Fibroblast of skin of left biceps (primary cell): ENCODE measurements at regions not wholly inside any gene's neighbourhood (a gene's known extent, or its start where the extent isn't known, plus 50 kb on each side); places are given as distances from the start of the nearest gene placed in this dataset.

Experiments used
- DNase-seq, 2 experiments: peaks; one replicate each; pipeline ENCODE4 v3.0.0-alpha.2; 2013; ENCODE audit warnings: low read depth in 2 of 2

DNA sequence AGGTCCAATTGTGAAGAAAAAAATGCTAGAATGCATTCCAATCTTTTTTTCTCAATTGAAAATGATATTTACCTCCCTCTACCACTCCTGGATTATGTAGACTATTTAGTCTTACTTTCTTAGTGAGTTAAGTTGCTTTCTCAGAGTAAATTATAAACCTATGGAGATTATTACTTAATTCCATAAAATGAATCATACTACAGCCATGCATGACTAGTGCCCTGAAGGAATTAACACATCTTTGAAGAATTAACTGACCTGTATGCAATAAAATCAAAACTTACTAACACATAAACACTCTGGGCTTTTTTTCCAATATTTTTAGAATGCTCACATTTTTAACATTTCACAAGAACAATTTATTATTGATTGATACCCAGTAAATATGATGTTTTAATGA, 379.4 kb upstream of the DACH1 start:
- DNase-seq = no peak

DNA sequence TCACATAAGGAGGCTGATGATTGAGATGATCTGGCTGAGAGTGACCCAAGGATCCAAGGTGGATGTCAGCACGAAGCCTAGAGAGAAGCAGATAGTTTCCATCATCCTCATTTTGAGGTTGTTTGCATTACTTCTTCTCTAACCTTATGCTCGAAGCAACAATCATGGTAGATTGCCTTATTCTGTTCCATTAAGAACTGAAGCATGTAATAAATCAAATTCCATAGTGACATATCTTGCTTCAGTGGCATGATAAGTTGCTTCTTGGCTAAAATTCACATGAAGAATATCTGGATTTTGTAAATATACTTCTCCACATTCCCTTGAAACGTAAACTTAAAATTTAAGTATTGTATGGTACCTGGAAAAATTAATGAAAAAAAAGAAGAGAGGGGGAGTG, 377.8 kb upstream of the DACH1 start:
- no peak for DNase-seq

DNA sequence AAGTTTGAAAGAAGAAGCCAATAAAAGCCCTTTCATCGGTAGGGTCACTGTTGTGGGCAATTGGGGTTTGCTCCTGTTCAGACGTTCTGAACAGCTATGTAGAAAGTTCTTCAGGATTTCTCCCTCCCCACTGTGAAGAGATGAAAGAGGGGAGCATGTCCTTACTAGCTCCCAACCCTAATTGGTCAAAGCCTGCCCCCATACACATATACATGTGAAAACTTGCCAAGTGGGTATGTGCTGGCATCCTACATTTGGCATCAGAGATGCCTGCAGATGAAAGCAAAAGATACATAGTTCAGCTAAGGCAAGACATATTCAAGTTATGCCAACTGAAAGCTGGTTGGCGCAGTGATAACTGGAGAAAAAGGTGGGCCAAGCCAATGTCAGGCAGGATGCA, 363.1 kb upstream of the DACH1 start:
- no peak for DNase-seq

GRCh38 chr13:72229067-72229466, 362.1 kb upstream of the DACH1 start:
- no peak for DNase-seq

- no peak for DNase-seq
These were observed 354.4 kb upstream of the DACH1 start for GRCh38 chr13:72221276-72221962.

GRCh38 chr13:72218966-72219365, 352.0 kb upstream of the DACH1 start:
- no peak for DNase-seq

GRCh38 chr13:72217142-72217541, 350.1 kb upstream of the DACH1 start:
- no peak for DNase-seq

DNA sequence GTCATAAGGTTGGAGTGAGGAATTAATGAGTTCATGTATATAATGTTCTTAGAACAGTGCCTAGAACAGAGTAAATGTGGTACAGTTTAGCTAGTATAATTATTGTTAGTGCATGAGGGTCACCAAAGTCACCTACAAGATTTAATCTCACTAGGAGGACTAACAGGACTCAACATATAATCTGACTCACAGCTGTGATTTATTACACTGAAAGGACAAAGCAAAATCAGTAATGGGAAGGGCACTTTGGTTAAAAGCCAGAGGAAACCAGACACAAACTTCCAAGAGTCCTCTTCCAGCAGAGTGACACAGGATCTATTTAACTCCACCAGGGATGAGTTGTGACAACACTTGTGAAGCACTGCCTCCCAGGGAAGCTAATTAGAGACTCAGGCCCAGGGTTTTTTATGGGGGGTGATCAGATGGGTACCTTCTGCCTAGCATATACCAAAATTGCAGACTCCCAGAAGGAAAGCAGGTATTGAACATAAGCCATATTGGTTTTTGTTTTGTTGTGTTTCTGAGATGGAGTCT, 341.2 kb upstream of the DACH1 start:
- no peak for DNase-seq

DNA sequence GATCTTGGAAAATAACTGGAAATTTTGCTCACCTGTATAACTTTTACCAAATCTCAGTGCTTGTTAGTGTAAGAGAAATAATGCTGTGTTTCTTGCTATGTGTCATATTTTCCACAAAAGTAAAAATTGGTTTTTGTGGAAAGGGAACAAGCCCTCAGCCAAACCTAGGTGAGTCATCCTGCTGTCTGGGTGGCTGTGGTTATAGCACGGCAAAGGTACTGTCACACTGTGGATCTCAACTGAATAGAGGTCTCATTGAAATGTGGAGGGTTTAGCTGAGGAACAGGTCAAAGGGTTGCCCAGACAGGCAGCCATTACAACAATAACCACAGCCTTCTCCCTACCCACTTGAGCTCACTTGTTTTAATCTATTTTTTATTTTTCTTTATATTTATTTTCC, 338.8 kb upstream of the DACH1 start:
- no peak for DNase-seq

GRCh38 chr13:72204291-72204690, 337.3 kb upstream of the DACH1 start:
- no peak for DNase-seq

DNA sequence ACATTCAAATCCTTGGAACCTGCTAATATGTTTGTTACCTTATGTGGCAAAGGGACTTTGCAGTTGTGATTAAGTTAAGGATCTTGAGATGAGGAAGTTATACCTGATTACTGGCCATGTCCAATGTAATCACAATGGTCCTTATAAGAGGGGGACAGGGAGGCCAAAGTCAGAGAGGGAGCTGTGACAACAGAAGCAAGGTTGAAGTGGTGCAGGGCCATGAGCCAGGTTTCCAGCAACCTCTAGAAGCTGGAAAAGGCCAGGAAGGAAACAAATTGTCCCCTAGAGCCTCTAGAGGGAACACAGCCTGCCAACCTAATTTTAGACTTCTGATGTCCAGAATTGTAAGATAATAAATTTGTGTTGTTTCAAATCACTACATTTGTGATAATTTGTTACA, 334.7 kb upstream of the DACH1 start:
- DNase-seq = no peak

DNA sequence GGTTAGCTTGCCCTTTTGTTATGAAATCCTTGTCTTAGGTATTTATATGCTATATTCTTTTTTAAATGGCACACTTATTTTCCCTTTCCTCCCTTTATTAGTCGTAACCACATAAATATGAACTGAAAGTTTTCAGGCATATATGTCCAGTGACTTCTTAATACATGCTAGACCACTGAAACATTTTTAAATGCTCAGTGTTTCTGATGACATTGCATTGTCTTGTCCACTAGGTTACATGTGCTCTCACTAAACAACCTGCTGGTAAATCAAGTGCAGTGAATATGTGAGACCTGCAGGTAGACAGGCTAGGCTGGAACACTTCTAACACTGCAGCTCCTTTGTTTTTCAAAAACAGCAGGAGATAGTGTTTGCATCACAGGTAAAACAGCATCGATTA, 332.6 kb upstream of the DACH1 start:
- DNase-seq = no peak

GRCh38 chr13:72198967-72199560, 332.1 kb upstream of the DACH1 start:
- DNase-seq = no peak

- DNase-seq = no peak
These were observed 331.0 kb upstream of the DACH1 start for GRCh38 chr13:72198042-72198441.

GRCh38 chr13:72195044-72195704, 328.2 kb upstream of the DACH1 start:
- no peak for DNase-seq

- no peak for DNase-seq
These were observed 327.5 kb upstream of the DACH1 start for GRCh38 chr13:72194523-72194922.

DNA sequence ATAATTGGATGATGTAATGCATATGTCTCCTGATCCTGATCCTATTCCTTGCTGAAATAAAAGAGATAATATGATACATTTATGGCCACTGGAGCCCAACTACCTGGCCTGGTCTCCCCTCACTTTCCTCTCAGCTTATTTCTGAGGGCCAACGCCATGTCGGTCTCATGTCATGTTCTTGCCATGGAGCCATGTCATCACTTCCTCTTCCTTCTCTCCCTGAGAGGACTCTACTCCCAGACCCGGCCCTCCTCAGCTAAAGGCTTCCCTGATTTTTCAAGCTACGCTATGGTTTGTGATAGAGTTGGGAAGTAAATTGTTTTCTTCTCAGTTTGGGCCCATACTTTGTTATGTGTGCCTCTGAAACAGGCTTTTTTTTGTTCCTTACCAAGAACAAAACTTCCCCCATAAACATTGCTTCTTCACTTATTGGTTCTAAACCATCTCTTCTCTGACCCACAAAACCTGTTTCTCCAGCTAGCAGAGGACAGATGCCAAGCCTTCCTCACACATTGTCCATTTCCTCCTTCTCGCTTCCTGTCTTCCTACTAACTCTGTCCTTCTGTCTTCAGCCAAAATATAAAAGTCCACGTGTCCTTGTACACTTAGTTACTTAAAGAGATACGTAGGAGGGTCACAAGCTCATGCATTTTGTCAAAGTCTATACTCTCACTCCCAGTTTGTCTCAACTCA, 319.9 kb upstream of the DACH1 start:
- no peak for DNase-seq

DNA sequence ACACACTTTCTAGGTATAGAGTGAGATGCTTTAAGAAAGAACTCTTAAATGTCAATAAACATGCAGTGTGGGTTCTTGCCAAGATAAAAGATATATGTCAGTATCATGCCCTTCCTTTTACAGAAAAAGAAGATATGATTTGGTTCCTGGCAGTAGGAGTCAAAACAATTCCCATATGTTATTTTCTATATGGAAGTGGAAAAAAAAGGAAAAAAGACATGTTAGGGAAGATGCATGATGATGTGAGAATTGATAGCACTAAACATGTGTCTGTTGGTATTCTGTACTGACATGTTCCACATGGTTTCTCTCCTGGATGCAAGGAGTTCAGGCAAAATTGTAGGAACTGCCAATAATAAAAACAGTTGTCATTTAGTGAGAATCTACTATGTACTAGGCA, 318.8 kb upstream of the DACH1 start:
- DNase-seq = no peak

GRCh38 chr13:72181661-72182060, 314.7 kb upstream of the DACH1 start:
- no peak for DNase-seq

DNA sequence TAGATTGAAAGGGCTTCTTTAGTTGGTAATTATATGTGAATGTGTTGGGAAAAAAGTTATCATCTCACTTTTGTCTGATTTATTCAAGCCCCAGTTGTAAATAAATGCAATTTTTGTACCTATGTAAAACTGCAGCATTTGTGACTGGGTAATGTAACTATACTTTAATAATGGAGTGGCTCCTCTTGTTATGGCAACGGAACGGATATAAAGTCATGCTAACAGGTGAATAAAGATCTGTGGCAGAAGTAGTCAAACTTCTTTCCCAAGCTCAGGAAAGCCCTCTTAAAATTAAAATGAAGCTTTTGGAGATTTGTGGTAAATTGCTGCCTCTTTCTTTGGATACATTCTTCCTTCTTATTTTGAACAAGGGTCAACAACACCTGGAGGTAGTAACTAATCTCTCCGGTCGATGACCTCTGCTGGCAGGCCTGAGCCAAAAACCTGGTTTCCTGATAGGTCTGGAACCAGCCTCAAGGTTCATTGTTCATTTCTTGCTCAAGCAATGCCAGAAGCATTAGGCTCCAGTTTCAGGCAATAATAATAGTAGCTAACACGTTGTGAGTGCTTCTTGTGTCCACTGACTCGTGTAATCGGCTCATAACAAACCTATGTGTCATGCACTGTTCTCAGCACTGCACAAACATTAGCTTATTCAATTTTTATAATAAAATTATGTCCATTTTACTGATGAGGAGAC, 313.4 kb upstream of the DACH1 start:
- no peak for DNase-seq

DNA sequence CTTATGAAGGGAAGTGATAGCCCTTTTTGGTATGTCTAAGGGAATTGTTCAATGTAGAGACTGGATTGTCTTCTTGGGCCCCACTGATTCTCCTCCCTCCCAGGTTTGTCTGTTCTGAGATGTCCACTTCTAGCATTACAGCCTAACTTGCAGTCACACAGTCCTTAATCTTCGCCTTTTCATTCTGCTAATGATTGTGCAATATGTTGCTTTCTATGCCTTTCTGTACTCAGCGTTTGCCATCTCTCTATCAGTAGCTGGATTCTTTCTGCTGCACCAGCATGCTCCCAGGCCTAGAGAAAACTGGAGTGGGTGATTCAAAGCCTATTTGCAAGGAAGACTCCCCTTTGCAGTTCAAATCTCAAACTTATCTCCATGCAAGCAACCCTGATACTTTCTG, 307.5 kb upstream of the DACH1 start:
- no peak for DNase-seq

DNA sequence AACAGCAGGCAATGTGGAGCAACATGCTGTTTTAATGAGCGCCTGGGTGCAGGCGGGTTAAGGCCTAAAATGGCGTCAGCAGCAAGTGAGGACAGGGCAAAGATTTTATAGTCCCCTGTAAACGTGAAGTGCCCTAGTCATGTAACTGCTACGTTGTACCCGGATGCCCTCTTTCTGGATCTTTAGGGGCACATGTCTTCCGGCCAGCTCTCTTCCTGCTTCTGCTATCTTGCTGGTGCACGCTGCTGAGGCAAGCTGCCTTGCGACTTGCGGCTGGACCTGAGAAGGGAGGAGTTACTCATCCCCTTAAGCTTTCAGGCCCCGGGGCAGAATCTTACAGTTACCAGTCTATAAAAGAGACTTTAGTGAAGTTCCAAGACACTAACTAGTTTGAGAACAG, 303.6 kb upstream of the DACH1 start:
- no peak for DNase-seq
